ENCODE measurements at regions not wholly inside any gene's neighbourhood (a gene's known extent, or its start where the extent isn't known, plus 50 kb on each side); places are given as distances from the start of the nearest gene placed in this dataset.

GRCh38 chr5:23112237-23112636 lies 259.1 kb upstream of the CDH12 start:
- no peak for TF ChIP-seq EZH2 (IDR thresholded peaks at IDR 0.05; ENCODE audit: insufficient read depth, poor library complexity, severe bottlenecking)
- no peak for TF ChIP-seq EZH2phosphoT487 (IDR thresholded peaks at IDR 0.05; ENCODE audit: insufficient read depth, low read depth)
